Left ventricle myocardium inferior (tissue), 1 donor: ENCODE measurements at regions not wholly inside any gene's neighbourhood (a gene's known extent, or its start where the extent isn't known, plus 50 kb on each side); places are given as distances from the start of the nearest gene placed in this dataset.

Experiments used
- DNase-seq: peaks from one replicate; pipeline ENCODE4 v3.0.0-alpha.2; 2020
- H3K27ac ChIP-seq: fragments of 200-600 bp; replicated peaks from 2 replicates; pipeline ENCODE4 v1.8.0; 2021
- H3K27me3 ChIP-seq: fragments of 200-600 bp; 2 replicates; pipeline ENCODE4 v1.8.0; 2021; ENCODE audit warnings: low read depth
- H3K36me3 ChIP-seq: fragments of 200-600 bp; 2 replicates; pipeline ENCODE4 v1.8.0; 2021
- H3K4me1 ChIP-seq: fragments of 200-600 bp; 2 replicates; pipeline ENCODE4 v1.8.0; 2021
- H3K4me3 ChIP-seq: fragments of 200-600 bp; 2 replicates; pipeline ENCODE4 v1.8.0; 2021; ENCODE audit warnings: mild to moderate bottlenecking, moderate library complexity
- H3K9me3 ChIP-seq: fragments of 200-600 bp; replicated peaks from 2 replicates; pipeline ENCODE4 v1.8.0; 2021
- CTCF ChIP-seq: fragments of 200-600 bp; IDR thresholded peaks from 2 replicates; pipeline ENCODE4 v1.8.0; 2021; ENCODE audit warnings: antibody characterized with exemption, mild to moderate bottlenecking, borderline replicate concordance
- intact Hi-C: fragments of 100-400 bp; cut with micrococcal nuclease; formaldehyde crosslinking; loops from one replicate; pipeline ENCODE4 v1.11.0; 2022
- donor health status: DM: no; HTN: yes; CAD: no; lungs with severe emphysema.

- H3K36me3 ChIP-seq, result no peaks in the 10 kb centered on the region
Observed at GRCh38 chr20:24314053-24314452, 155.4 kb upstream of the SYNDIG1 start.

GRCh38 chr20:24309596-24309995 lies 159.8 kb upstream of the SYNDIG1 start:
- no peak overlapping the region for H3K4me3 ChIP-seq
- no peaks in the 10 kb centered on the region for H3K9me3 ChIP-seq
- no peak overlapping the region for H3K27ac ChIP-seq
- H3K4me1 ChIP-seq, result no peaks in the 10 kb centered on the region
- intact Hi-C loops, result no loop called here
- no peak for DNase-seq
- H3K36me3 ChIP-seq, result no peaks in the 10 kb centered on the region
- peaks cover 42% of the 10 kb centered on the region for H3K27me3 ChIP-seq
- TF ChIP-seq CTCF, result no peak

More at GRCh38 chr20:24314053-24314452, 155.4 kb upstream of the SYNDIG1 start:
- TF ChIP-seq CTCF, result no peak
- no peak for DNase-seq
- intact Hi-C loops, result no loop called here
- Histone ChIP-seq H3K27me3 (peaks cover 39% of the 10 kb centered on the region), H3K27ac (no peak overlapping the region), H3K4me3 (no peak overlapping the region), H3K4me1 (no peaks in the 10 kb centered on the region), H3K9me3 (no peaks in the 10 kb centered on the region)

- DNase-seq, result no peak
- intact Hi-C loops, result no loop called here
- no peaks in the 10 kb centered on the region for H3K36me3 ChIP-seq
- H3K4me3 ChIP-seq, result no peak overlapping the region
- H3K9me3 ChIP-seq, result no peaks in the 10 kb centered on the region
- no peaks in the 10 kb centered on the region for H3K4me1 ChIP-seq
- H3K27ac ChIP-seq, result no peak overlapping the region
- H3K27me3 ChIP-seq, result peaks cover 64% of the 10 kb centered on the region
- no peak for TF ChIP-seq CTCF
Observed at GRCh38 chr20:24305371-24305770, 164.1 kb upstream of the SYNDIG1 start.

GRCh38 chr20:24304291-24304690 lies 165.1 kb upstream of the SYNDIG1 start:
- Histone ChIP-seq H3K9me3 (no peaks in the 10 kb centered on the region), H3K4me3 (no peak overlapping the region), H3K4me1 (no peaks in the 10 kb centered on the region), H3K27me3 (peaks cover 55% of the 10 kb centered on the region), H3K27ac (no peak overlapping the region), H3K36me3 (no peaks in the 10 kb centered on the region)
- no peak for TF ChIP-seq CTCF
- DNase-seq, result no peak
- intact Hi-C loops, result no loop called here

GRCh38 chr20:24303393-24304170 lies 165.8 kb upstream of the SYNDIG1 start:
- no peaks in the 10 kb centered on the region for H3K4me1 ChIP-seq
- no peak overlapping the region for H3K4me3 ChIP-seq
- peaks cover 55% of the 10 kb centered on the region for H3K27me3 ChIP-seq
- intact Hi-C loops, result no loop called here
- peak; percentile 42 for TF ChIP-seq CTCF
- H3K27ac ChIP-seq, result no peak overlapping the region
- no peaks in the 10 kb centered on the region for H3K36me3 ChIP-seq
- DNase-seq, result no peak
- H3K9me3 ChIP-seq, result no peaks in the 10 kb centered on the region
